ENCODE measurements at regions not wholly inside any gene's neighbourhood (a gene's known extent, or its start where the extent isn't known, plus 50 kb on each side); places are given as distances from the start of the nearest gene placed in this dataset.

DNA sequence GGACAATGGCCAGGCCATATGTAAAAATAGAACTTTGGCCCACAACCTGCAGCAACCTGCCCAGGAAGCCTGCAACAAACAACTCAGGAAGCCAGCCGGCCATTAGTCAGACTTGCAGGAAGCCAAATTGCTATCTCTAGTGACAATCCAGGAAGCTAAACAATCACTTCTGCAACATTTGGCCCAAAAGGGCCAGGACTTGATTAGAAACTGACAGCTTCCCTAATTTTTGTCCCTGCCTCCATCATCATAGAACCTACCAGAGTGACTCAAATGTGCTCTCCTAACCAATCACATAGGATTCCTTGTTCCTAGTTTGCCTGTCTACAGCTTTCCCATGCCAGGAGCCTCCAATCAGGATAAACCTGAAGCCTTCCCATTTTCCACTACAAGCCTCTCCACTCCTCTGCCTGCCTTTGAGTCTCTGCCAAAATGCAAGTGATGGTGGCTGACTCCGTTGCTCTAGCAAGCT, 639.3 kb downstream of the PTPRU start:
- TF ChIP-seq POLR2AphosphoS5 (IDR thresholded peaks at IDR 0.05; ENCODE audit: low read depth, low read length), result no peak
- TF ChIP-seq POLR2A (IDR thresholded peaks at IDR 0.05; ENCODE audit: low read depth, low read length), result no peak
- TF ChIP-seq PAX5 (IDR thresholded peaks at IDR 0.05; ENCODE audit: insufficient read depth, low read length, severe bottlenecking), result no peak
- TF ChIP-seq TAF1 (IDR thresholded peaks at IDR 0.05; ENCODE audit: low read depth, low read length), result no peak
- TF ChIP-seq POU2F2 (IDR thresholded peaks at IDR 0.05; ENCODE audit: low read depth, low read length), result no peak
